ENCODE measurements at regions not wholly inside any gene's neighbourhood (a gene's known extent, or its start where the extent isn't known, plus 50 kb on each side); places are given as distances from the start of the nearest gene placed in this dataset.

DNA sequence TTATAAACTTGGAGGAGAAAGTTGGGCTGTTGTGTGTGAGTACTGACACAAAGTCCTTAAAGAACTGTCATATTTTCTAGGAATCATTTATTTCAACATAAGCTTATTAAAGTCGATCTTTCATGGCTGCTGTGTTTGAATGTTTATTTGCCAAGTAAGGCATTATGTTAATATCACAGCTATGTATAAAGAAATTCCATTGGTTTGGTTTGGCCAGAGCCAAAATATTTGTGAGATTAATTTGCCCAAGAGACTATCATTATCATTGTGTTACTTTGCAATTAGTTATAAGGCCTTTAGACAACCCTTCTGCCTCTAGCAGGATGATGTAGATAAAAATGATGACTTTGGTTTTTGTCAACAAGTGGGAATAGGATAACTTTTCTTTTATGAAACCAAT, 240.6 kb upstream of the NT5C1B start:
- TF ChIP-seq, protein P1, sequence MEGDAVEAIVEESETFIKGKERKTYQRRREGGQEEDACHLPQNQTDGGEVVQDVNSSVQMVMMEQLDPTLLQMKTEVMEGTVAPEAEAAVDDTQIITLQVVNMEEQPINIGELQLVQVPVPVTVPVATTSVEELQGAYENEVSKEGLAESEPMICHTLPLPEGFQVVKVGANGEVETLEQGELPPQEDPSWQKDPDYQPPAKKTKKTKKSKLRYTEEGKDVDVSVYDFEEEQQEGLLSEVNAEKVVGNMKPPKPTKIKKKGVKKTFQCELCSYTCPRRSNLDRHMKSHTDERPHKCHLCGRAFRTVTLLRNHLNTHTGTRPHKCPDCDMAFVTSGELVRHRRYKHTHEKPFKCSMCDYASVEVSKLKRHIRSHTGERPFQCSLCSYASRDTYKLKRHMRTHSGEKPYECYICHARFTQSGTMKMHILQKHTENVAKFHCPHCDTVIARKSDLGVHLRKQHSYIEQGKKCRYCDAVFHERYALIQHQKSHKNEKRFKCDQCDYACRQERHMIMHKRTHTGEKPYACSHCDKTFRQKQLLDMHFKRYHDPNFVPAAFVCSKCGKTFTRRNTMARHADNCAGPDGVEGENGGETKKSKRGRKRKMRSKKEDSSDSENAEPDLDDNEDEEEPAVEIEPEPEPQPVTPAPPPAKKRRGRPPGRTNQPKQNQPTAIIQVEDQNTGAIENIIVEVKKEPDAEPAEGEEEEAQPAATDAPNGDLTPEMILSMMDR (IDR thresholded peaks at IDR 0.05): no peak
- no peak for TF ChIP-seq POLR2A (IDR thresholded peaks at IDR 0.05)
- Histone ChIP-seq H3K27me3 (no peaks in the 10 kb centered on the region), H3K4me1 (peaks cover 0 to 41% (median 14%) of the 10 kb centered on the region in 4 donors), H3K4me3 (no peak overlapping the region), H3K9me3 (no peaks in the 10 kb centered on the region), H3K27ac (no peak overlapping the region), H3K36me3 (no peaks in the 10 kb centered on the region)
- ATAC-seq (no peak), DNase-seq (no peak)
- 10% methylated on average over 1 of the region's 1 CpG for WGBS (ENCODE audit: insufficient coverage, low coverage, low lambda C conversion rate, missing lambda C conversion rate)
- intact Hi-C loops (cut with DNase I): no loop called here

DNA sequence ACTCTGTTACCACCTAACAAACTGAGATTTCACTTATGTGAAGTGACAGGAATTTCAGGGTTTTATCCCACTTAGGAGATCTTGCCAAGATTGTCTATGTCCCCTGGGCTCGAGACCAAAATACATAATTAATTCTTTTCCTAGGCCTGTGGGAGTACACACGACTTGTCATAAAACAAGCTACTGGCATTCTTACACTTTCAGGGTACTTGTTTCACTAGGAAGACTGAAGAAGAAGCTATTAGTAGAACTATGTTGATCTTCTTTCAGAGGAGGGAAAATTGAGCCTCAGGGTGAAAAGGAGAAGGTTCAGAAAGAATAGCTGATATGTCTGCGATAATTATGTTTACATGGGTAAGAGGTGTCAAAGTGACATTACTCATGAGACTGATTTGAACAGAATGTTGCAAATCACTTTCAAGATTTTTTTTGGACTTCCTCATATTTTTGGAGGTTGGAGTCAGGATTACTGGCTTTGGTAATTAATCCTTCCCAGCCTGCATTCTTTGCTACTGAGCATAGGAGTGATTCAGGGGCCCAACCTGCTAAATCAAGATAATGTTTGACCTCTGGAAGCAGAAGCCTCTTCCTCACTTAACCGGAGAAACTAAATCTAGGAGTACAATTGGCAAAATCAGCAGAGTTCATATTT, 240.0 kb upstream of the NT5C1B start:
- Histone ChIP-seq H3K27me3 (no peaks in the 10 kb centered on the region), H3K27ac (no peak overlapping the region), H3K9me3 (no peaks in the 10 kb centered on the region), H3K4me1 (peaks cover 0 to 45% (median 14%) of the 10 kb centered on the region in 4 donors), H3K4me3 (no peak overlapping the region), H3K36me3 (no peaks in the 10 kb centered on the region)
- peak in 1 of 4 donors; percentile 56 for ATAC-seq
- no peak for TF ChIP-seq POLR2A (IDR thresholded peaks at IDR 0.05)
- TF ChIP-seq, protein P1 (IDR thresholded peaks at IDR 0.05): no peak
- intact Hi-C loops (cut with DNase I): no loop called here
- WGBS (ENCODE audit: insufficient coverage, low coverage, low lambda C conversion rate, missing lambda C conversion rate): 28% methylated on average over 4 of the region's 4 CpGs
- DNase-seq: no peak

DNA sequence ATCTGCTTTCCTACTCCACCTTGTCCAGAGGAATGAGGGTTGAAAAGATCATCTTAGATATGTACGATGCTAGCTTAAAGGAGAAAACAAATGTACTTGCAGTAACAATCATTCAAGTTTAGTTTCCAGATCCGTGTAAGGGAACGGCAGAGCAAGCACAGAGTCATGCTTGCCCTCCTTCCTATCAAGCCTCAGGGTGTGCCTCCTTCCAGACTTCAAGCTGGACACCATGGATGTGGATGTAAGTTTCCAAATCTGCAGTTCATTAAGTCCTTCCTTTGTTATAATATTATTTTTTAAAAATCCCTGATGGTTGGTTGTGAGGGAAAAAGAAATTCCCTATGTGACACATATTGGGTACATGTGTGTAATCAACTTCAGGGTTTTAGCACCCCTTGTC, 238.9 kb upstream of the NT5C1B start:
- Histone ChIP-seq H3K36me3 (no peaks in the 10 kb centered on the region), H3K4me1 (peaks cover 0 to 51% (median 15%) of the 10 kb centered on the region in 4 donors), H3K27me3 (no peaks in the 10 kb centered on the region), H3K27ac (no peak overlapping the region), H3K4me3 (no peak overlapping the region), H3K9me3 (no peaks in the 10 kb centered on the region)
- intact Hi-C loops (cut with DNase I): no loop called here
- ATAC-seq (no peak), DNase-seq (no peak)
- TF ChIP-seq POLR2A (IDR thresholded peaks at IDR 0.05): no peak
- TF ChIP-seq, protein P1 (IDR thresholded peaks at IDR 0.05): no peak
- 83% methylated on average over 3 of the region's 3 CpGs for WGBS (ENCODE audit: insufficient coverage, low coverage, low lambda C conversion rate, missing lambda C conversion rate)

DNA sequence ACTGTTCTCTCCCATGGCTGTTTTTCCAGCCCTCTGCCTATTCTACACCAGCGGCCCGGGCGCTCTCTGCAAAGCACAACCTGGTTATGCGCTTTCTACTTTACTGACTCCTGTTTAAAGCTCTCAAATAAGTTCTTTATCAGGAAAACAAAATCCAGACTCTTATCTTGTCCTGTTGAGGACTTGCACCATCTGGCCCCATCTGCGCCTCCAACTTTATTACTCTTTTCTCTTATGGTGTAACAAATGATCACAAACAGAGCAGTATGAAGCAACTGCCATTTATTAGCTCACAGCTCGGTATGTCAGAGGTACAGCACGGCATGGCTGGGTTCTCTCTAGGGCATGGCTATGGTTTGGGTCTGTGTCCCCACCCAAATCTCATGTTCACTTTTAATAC, 236.5 kb upstream of the NT5C1B start:
- no peaks in the 10 kb centered on the region for H3K36me3 ChIP-seq
- TF ChIP-seq POLR2A (IDR thresholded peaks at IDR 0.05): no peak
- TF ChIP-seq, protein P1 (IDR thresholded peaks at IDR 0.05): no peak
- H3K27ac ChIP-seq: no peak overlapping the region
- peaks cover 0 to 43% (median 9%) of the 10 kb centered on the region in 4 donors for H3K4me1 ChIP-seq
- H3K9me3 ChIP-seq: no peaks in the 10 kb centered on the region
- H3K4me3 ChIP-seq: no peak overlapping the region
- 72% methylated on average over 7 of the region's 7 CpGs for WGBS (ENCODE audit: insufficient coverage, low coverage, low lambda C conversion rate, missing lambda C conversion rate)
- ATAC-seq (no peak), DNase-seq (no peak)
- H3K27me3 ChIP-seq: no peaks in the 10 kb centered on the region
- intact Hi-C loops (cut with DNase I): no loop called here
